Pancreas (tissue), 10 donors: ENCODE measurements at regions not wholly inside any gene's neighbourhood (a gene's known extent, or its start where the extent isn't known, plus 50 kb on each side); places are given as distances from the start of the nearest gene placed in this dataset.

Source experiments
- ATAC-seq, 4 donors: fragments of 200-7000 bp; cut with Tn5 transposase; one replicate each; pipeline versions ENCODE4 v1.8.0 to v1.9.1; 2020; ENCODE audit warnings: mild to moderate bottlenecking in 4 of 4, moderate library complexity in 4 of 4
- DNase-seq, 6 donors: peaks; one replicate each; pipeline ENCODE4 v3.0.0-alpha.2; 2020
- FAIRE-seq: peaks from 2 replicates; lab custom pipeline; 2012; peaks lifted over from hg19 to GRCh38; lab: Jason Lieb, UNC
- H3K27ac ChIP-seq, 4 donors: fragments of 200-600 bp; sonication (generic); 1 replicate in 3 of 4; 2 replicates in 1 of 4; pipeline versions ENCODE4 v1.5.0 to v1.8.0; 2020
- H3K27me3 ChIP-seq, 4 donors: fragments of 200-600 bp; one replicate each; pipeline ENCODE4 v1.8.0; 2021
- H3K36me3 ChIP-seq, 3 donors: fragments of 200-600 bp; sonication (generic) in 1 of 3; one replicate each; pipeline versions ENCODE4 v1.5.0 to v1.8.0; 2020 to 2021
- H3K4me1 ChIP-seq, 3 donors: fragments of 200-600 bp; one replicate each; pipeline ENCODE4 v1.8.0; 2021
- H3K4me3 ChIP-seq, 4 donors: fragments of 200-600 bp; sonication (generic) in 2 of 4; one replicate each; pipeline versions ENCODE4 v1.5.0 to v1.8.0; 2020 to 2021
- H3K9me3 ChIP-seq, 4 donors: fragments of 200-600 bp; one replicate each; pipeline ENCODE4 v1.8.0; 2021
- CTCF ChIP-seq, 4 donors: fragments of 200-600 bp; sonication (generic) in 3 of 4; IDR thresholded peaks; one replicate each; pipeline versions ENCODE4 v1.5.0 to v1.8.0; 2021; ENCODE audit warnings: antibody characterized with exemption in 4 of 4
- WGBS, 2 donors: extraction: QIAGEN DNeasy Blood & Tissue Kit; methylation state at CpG; one replicate each; pipeline ENCODE4 v1.1.7; 2013; 5-methylcytosine and 5-hydroxymethylcytosine counted together
- intact Hi-C, 3 donors: fragments of 100-400 bp; cut with DNase I; formaldehyde crosslinking; loops; one replicate each; pipeline versions ENCODE4 v1.11.1 to v1.14.2; 2022
- donor health status: healthy with polysubstance abuse.
- donor health status: DM: no; HTN: no; CAD: no; lungs with moderate emphysema.
- donor health status: DM: no; HTN: no; CAD: no.
- donor health status: control.
- donor health status: control.
- donor health status: Bipolar disorder and iron deficiency.
- donor health status: DM: yes; HTN: yes; CAD: no.
- donor health status: DM: no; HTN: no; CAD: no.
- donor health status: DM: no; HTN: no; CAD: no.
- donor health status: DM: yes; HTN: yes; CAD: no.

DNA sequence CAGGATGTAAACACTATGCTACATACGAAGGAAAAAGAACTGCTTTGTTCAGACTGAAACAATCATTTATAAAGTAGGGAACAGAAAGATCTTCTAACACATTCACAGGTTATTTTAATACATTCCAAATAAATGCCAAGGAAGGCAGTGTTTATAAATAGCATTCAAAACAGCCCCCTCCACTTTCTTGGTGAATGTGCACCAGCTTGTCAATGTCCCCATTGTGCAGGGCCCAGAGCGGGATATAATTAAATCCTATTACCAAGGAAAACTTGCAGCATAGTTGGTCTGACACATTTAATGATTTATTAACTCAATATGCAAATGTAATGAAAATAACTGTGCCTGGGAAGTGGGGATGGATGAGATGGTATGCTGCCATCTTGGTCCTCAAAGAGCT is 135.9 kb upstream of the RAD23B start:
- WGBS, 2 donors = 62 to 68% methylated on average over 2 of the region's 2 CpGs
- Histone ChIP-seq H3K27me3 (no peaks in the 10 kb centered on the region), H3K27ac (no peak overlapping the region), H3K9me3 (no peaks in the 10 kb centered on the region), H3K4me3 (no peak overlapping the region), H3K36me3 (no peaks in the 10 kb centered on the region), H3K4me1 (no peaks in the 10 kb centered on the region)
- TF ChIP-seq CTCF (IDR thresholded peaks at IDR 0.05) = no peak
- ATAC-seq (no peak), DNase-seq (no peak), FAIRE-seq (no peak)
- intact Hi-C loops = no loop called here

- Histone ChIP-seq H3K4me3 (no peak overlapping the region), H3K27me3 (no peaks in the 10 kb centered on the region), H3K4me1 (no peaks in the 10 kb centered on the region), H3K9me3 (no peaks in the 10 kb centered on the region), H3K36me3 (no peaks in the 10 kb centered on the region), H3K27ac (no peak overlapping the region)
- TF ChIP-seq CTCF (IDR thresholded peaks at IDR 0.05) = no peak
- WGBS, 2 donors = 58 to 73% methylated on average over 2 of the region's 2 CpGs
- DNase-seq = no peak
- intact Hi-C loops = no loop called here
- ATAC-seq = no peak
- FAIRE-seq = no peak
Measured at GRCh38 chr9:107148216-107148615, 134.9 kb upstream of the RAD23B start.

- intact Hi-C loops = no loop called here
- FAIRE-seq (no peak), DNase-seq (no peak), ATAC-seq (no peak)
- no peak for TF ChIP-seq CTCF (IDR thresholded peaks at IDR 0.05)
- Histone ChIP-seq H3K27ac (no peak overlapping the region), H3K4me1 (no peaks in the 10 kb centered on the region), H3K9me3 (no peaks in the 10 kb centered on the region), H3K36me3 (no peaks in the 10 kb centered on the region), H3K4me3 (no peak overlapping the region), H3K27me3 (no peaks in the 10 kb centered on the region)
- WGBS, 2 donors = 47 to 72% methylated on average over 2 of the region's 2 CpGs
Measured at GRCh38 chr9:107149756-107150155, 133.3 kb upstream of the RAD23B start.

DNA sequence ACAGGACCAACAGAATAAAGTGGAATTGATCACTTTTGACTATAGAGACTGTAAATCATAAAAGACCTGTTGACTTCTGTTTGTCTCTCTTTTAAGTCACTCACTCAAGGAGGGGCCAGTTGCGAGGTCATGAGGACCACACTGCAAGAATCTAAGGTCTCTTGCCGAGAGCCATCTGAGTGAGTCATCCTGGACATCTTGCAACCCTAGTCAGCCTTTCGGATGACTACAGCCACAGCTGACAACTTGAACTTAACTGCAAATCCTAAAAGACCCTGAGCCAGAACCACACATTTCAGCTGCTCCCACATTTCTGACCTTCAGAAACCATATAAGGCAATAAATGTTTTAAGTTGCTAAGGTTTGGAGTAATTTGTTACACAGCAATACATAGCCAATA is 129.7 kb upstream of the RAD23B start:
- 61 to 69% methylated on average over 3 of the region's 3 CpGs for WGBS, 2 donors

GRCh38 chr9:107154291-107154690 is 128.8 kb upstream of the RAD23B start:
- 32 to 36% methylated on average over 4 of the region's 4 CpGs for WGBS, 2 donors
- Histone ChIP-seq H3K4me3 (no peak overlapping the region), H3K27me3 (no peaks in the 10 kb centered on the region), H3K36me3 (no peaks in the 10 kb centered on the region), H3K27ac (no peak overlapping the region), H3K4me1 (no peaks in the 10 kb centered on the region), H3K9me3 (no peaks in the 10 kb centered on the region)
- ATAC-seq (no peak), DNase-seq (no peak), FAIRE-seq (no peak)
- TF ChIP-seq CTCF (IDR thresholded peaks at IDR 0.05) = no peak
- intact Hi-C loops = no loop called here

More for the DNA sequence above, 129.7 kb upstream of the RAD23B start:
- Histone ChIP-seq H3K36me3 (no peaks in the 10 kb centered on the region), H3K27me3 (no peaks in the 10 kb centered on the region), H3K9me3 (no peaks in the 10 kb centered on the region), H3K27ac (no peak overlapping the region), H3K4me1 (no peaks in the 10 kb centered on the region), H3K4me3 (no peak overlapping the region)
- ATAC-seq = no peak
- no peak for DNase-seq
- no peak for TF ChIP-seq CTCF (IDR thresholded peaks at IDR 0.05)
- intact Hi-C loops = no loop called here
- no peak for FAIRE-seq
